ENCODE measurements at regions not wholly inside any gene's neighbourhood (a gene's known extent, or its start where the extent isn't known, plus 50 kb on each side); places are given as distances from the start of the nearest gene placed in this dataset.

- FAIRE-seq: no peak
- no peak for DNase-seq (ENCODE audit: insufficient read length, low spot score)
These were observed 215.5 kb downstream of the SPATA18 start for GRCh38 chr4:52266537-52267137.

- FAIRE-seq: no peak
These were observed 218.7 kb downstream of the SPATA18 start for GRCh38 chr4:52269761-52270160.

GRCh38 chr4:52273885-52274284, 222.8 kb downstream of the SPATA18 start:
- no peak for FAIRE-seq

More at GRCh38 chr4:52269761-52270160, 218.7 kb downstream of the SPATA18 start:
- DNase-seq (ENCODE audit: insufficient read length, low spot score): no peak

GRCh38 chr4:52288212-52288855, 237.2 kb downstream of the SPATA18 start:
- DNase-seq (ENCODE audit: insufficient read length, low spot score): no peak
- no peak for FAIRE-seq

More at GRCh38 chr4:52273885-52274284, 222.8 kb downstream of the SPATA18 start:
- no peak for DNase-seq (ENCODE audit: insufficient read length, low spot score)

GRCh38 chr4:52290466-52290865, 239.4 kb downstream of the SPATA18 start:
- DNase-seq (ENCODE audit: insufficient read length, low spot score) (no peak), FAIRE-seq (no peak)

GRCh38 chr4:52292245-52292644, 241.1 kb downstream of the SPATA18 start:
- DNase-seq (ENCODE audit: insufficient read length, low spot score): no peak
- FAIRE-seq: no peak

GRCh38 chr4:52296341-52296740, 245.2 kb downstream of the SPATA18 start:
- no peak for FAIRE-seq

GRCh38 chr4:52298444-52298843, 247.3 kb downstream of the SPATA18 start:
- FAIRE-seq (no peak), DNase-seq (ENCODE audit: insufficient read length, low spot score) (no peak)

More at GRCh38 chr4:52296341-52296740, 245.2 kb downstream of the SPATA18 start:
- DNase-seq (ENCODE audit: insufficient read length, low spot score): no peak

- FAIRE-seq (no peak), DNase-seq (ENCODE audit: insufficient read length, low spot score) (no peak)
These were observed 248.0 kb downstream of the SPATA18 start for GRCh38 chr4:52299120-52299519.

GRCh38 chr4:52311464-52312125, 260.5 kb downstream of the SPATA18 start:
- FAIRE-seq (no peak), DNase-seq (ENCODE audit: insufficient read length, low spot score) (no peak)

GRCh38 chr4:52312722-52313121, 261.6 kb downstream of the SPATA18 start:
- FAIRE-seq (no peak), DNase-seq (ENCODE audit: insufficient read length, low spot score) (no peak)

GRCh38 chr4:52317361-52317879, 266.3 kb downstream of the SPATA18 start:
- FAIRE-seq (no peak), DNase-seq (ENCODE audit: insufficient read length, low spot score) (no peak)

- DNase-seq (ENCODE audit: insufficient read length, low spot score) (no peak), FAIRE-seq (no peak)
These were observed 266.9 kb downstream of the SPATA18 start for GRCh38 chr4:52317981-52318380.

GRCh38 chr4:52329894-52330293, 278.8 kb downstream of the SPATA18 start:
- FAIRE-seq: no peak
- no peak for DNase-seq (ENCODE audit: insufficient read length, low spot score)

GRCh38 chr4:52343595-52343994, 292.5 kb downstream of the SPATA18 start:
- no peak for FAIRE-seq

GRCh38 chr4:52350926-52351325, 299.8 kb downstream of the SPATA18 start:
- FAIRE-seq: no peak

More at GRCh38 chr4:52343595-52343994, 292.5 kb downstream of the SPATA18 start:
- no peak for DNase-seq (ENCODE audit: insufficient read length, low spot score)

GRCh38 chr4:52358366-52358765, 300.7 kb downstream of the USP46 start:
- FAIRE-seq (no peak), DNase-seq (ENCODE audit: insufficient read length, low spot score) (no peak)

More at GRCh38 chr4:52350926-52351325, 299.8 kb downstream of the SPATA18 start:
- no peak for DNase-seq (ENCODE audit: insufficient read length, low spot score)

- FAIRE-seq (no peak), DNase-seq (ENCODE audit: insufficient read length, low spot score) (no peak)
These were observed 300.2 kb downstream of the USP46 start for GRCh38 chr4:52358883-52359321.

- FAIRE-seq (no peak), DNase-seq (ENCODE audit: insufficient read length, low spot score) (no peak)
These were observed 292.9 kb downstream of the USP46 start for GRCh38 chr4:52366191-52366590.

- no peak for FAIRE-seq
- DNase-seq (ENCODE audit: insufficient read length, low spot score): no peak
These were observed 292.5 kb downstream of the USP46 start for GRCh38 chr4:52366621-52367020.

- DNase-seq (ENCODE audit: insufficient read length, low spot score): no peak
- FAIRE-seq: no peak
These were observed 291.7 kb downstream of the USP46 start for GRCh38 chr4:52367282-52367830.
